OCI-LY3 (cell line): ENCODE measurements at regions not wholly inside any gene's neighbourhood (a gene's known extent, or its start where the extent isn't known, plus 50 kb on each side); places are given as distances from the start of the nearest gene placed in this dataset.

Source experiments
- H2AFZ ChIP-seq: fragments of 200-600, 300-600 bp; shearing (Covaris generic); 2 replicates; pipeline ENCODE4 v1.6.0; 2014; ENCODE audit warnings: antibody characterized with exemption, low read depth, low read length
- H3K27ac ChIP-seq: fragments of 200-600, 300-600 bp; sonication (generic); 2 replicates; pipeline ENCODE4 v1.5.1; 2014; ENCODE audit warnings: mild to moderate bottlenecking, low read length, moderate library complexity, mixed read lengths
- H3K27me3 ChIP-seq: fragments of 200-600, 300-600 bp; sonication (generic); 2 replicates; pipeline ENCODE4 v1.6.1; 2014; ENCODE audit warnings: low read depth, low read length, mixed read lengths
- H3K36me3 ChIP-seq: fragments of 200-600, 300-600 bp; sonication (generic); replicated peaks from 2 replicates; pipeline ENCODE3; 2014; ENCODE audit warnings: low read depth, low read length, mixed read lengths
- H3K4me1 ChIP-seq: fragments of 300-600, 200-600 bp; sonication (generic); 2 replicates; pipeline ENCODE4 v1.6.1; 2014; ENCODE audit warnings: low read length, mixed read lengths
- H3K4me2 ChIP-seq: fragments of 200-600, 300-600 bp; sonication (generic); 2 replicates; pipeline ENCODE4 v1.6.1; 2014; ENCODE audit warnings: low read length, mixed read lengths
- H3K4me3 ChIP-seq: fragments of 300-600, 200-600 bp; sonication (generic); 2 replicates; pipeline ENCODE4 v1.5.1; 2014; ENCODE audit warnings: antibody characterized with exemption, mild to moderate bottlenecking, low read length, moderate library complexity
- H3K79me2 ChIP-seq: fragments of 300-600, 200-600 bp; shearing (Covaris generic); 2 replicates; pipeline ENCODE4 v1.6.1; 2014; ENCODE audit warnings: mild to moderate bottlenecking, low read length, mixed read lengths
- H3K9ac ChIP-seq: fragments of 300-600, 200-600 bp; shearing (Covaris generic); 2 replicates; pipeline ENCODE4 v1.6.0; 2014; ENCODE audit warnings: mild to moderate bottlenecking, low read length, moderate library complexity
- H3K9me3 ChIP-seq: fragments of 200-600, 300-600 bp; shearing (Covaris generic); 2 replicates; pipeline ENCODE4 v1.6.1; 2014; ENCODE audit warnings: low read length, mixed read lengths; ENCODE audit not compliant: insufficient read depth
- H4K20me1 ChIP-seq: fragments of 200-600, 300-600 bp; sonication (generic); 2 replicates; pipeline ENCODE4 v1.6.1; 2016; ENCODE audit warnings: low read length, mixed read lengths; ENCODE audit not compliant: insufficient read depth
- EZH2phosphoT487 ChIP-seq: fragments of 200-600 bp; shearing (Covaris generic); IDR thresholded peaks from 2 replicates; pipeline ENCODE4 v1.6.1; 2018; ENCODE audit warnings: antibody characterized with exemption, mixed run types, low read depth
- TF ChIP-seq, protein P1 (sequence below): fragments of 200-600, 300-600 bp; sonication (generic); IDR thresholded peaks from 2 replicates; pipeline ENCODE4 v1.5.1; 2014; ENCODE audit warnings: antibody characterized with exemption, low read length, low read depth

- H4K20me1 ChIP-seq = no peaks in the 10 kb centered on the region
- H3K4me3 ChIP-seq = no peak overlapping the region
- H3K79me2 ChIP-seq = no peaks in the 10 kb centered on the region
- no peaks in the 10 kb centered on the region for H3K9me3 ChIP-seq
- no peak overlapping the region for H3K4me2 ChIP-seq
- H2AFZ ChIP-seq = no peak overlapping the region
- no peaks in the 10 kb centered on the region for H3K27me3 ChIP-seq
- H3K4me1 ChIP-seq = no peaks in the 10 kb centered on the region
- no peak overlapping the region for H3K9ac ChIP-seq
- no peak overlapping the region for H3K27ac ChIP-seq
- TF ChIP-seq, protein P1, sequence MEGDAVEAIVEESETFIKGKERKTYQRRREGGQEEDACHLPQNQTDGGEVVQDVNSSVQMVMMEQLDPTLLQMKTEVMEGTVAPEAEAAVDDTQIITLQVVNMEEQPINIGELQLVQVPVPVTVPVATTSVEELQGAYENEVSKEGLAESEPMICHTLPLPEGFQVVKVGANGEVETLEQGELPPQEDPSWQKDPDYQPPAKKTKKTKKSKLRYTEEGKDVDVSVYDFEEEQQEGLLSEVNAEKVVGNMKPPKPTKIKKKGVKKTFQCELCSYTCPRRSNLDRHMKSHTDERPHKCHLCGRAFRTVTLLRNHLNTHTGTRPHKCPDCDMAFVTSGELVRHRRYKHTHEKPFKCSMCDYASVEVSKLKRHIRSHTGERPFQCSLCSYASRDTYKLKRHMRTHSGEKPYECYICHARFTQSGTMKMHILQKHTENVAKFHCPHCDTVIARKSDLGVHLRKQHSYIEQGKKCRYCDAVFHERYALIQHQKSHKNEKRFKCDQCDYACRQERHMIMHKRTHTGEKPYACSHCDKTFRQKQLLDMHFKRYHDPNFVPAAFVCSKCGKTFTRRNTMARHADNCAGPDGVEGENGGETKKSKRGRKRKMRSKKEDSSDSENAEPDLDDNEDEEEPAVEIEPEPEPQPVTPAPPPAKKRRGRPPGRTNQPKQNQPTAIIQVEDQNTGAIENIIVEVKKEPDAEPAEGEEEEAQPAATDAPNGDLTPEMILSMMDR = no peak
- TF ChIP-seq EZH2phosphoT487 = no peak
- H3K36me3 ChIP-seq = no peaks in the 10 kb centered on the region
These were observed 179.3 kb downstream of the ZC3H11B start for GRCh38 chr1:219433496-219434131.

GRCh38 chr1:219433001-219433400, 179.9 kb downstream of the ZC3H11B start:
- H3K9me3 ChIP-seq = no peaks in the 10 kb centered on the region
- no peaks in the 10 kb centered on the region for H3K4me1 ChIP-seq
- no peaks in the 10 kb centered on the region for H4K20me1 ChIP-seq
- H3K27ac ChIP-seq = no peak overlapping the region
- no peaks in the 10 kb centered on the region for H3K27me3 ChIP-seq
- no peak overlapping the region for H2AFZ ChIP-seq
- no peak overlapping the region for H3K4me2 ChIP-seq
- H3K9ac ChIP-seq = no peak overlapping the region
- no peak overlapping the region for H3K4me3 ChIP-seq
- no peak for TF ChIP-seq EZH2phosphoT487
- TF ChIP-seq, protein P1 = no peak
- H3K79me2 ChIP-seq = no peaks in the 10 kb centered on the region
- no peaks in the 10 kb centered on the region for H3K36me3 ChIP-seq

GRCh38 chr1:219432191-219432606, 180.7 kb downstream of the ZC3H11B start:
- H3K9ac ChIP-seq = no peak overlapping the region
- H3K4me3 ChIP-seq = no peak overlapping the region
- H4K20me1 ChIP-seq = no peaks in the 10 kb centered on the region
- no peaks in the 10 kb centered on the region for H3K79me2 ChIP-seq
- no peaks in the 10 kb centered on the region for H3K9me3 ChIP-seq
- H2AFZ ChIP-seq = no peak overlapping the region
- H3K4me2 ChIP-seq = no peak overlapping the region
- no peaks in the 10 kb centered on the region for H3K36me3 ChIP-seq
- H3K27ac ChIP-seq = no peak overlapping the region
- H3K4me1 ChIP-seq = no peaks in the 10 kb centered on the region
- TF ChIP-seq, protein P1 = no peak
- no peak for TF ChIP-seq EZH2phosphoT487
- H3K27me3 ChIP-seq = no peaks in the 10 kb centered on the region

GRCh38 chr1:219430419-219430818, 182.5 kb downstream of the ZC3H11B start:
- no peak overlapping the region for H3K4me2 ChIP-seq
- H3K4me1 ChIP-seq = no peaks in the 10 kb centered on the region
- no peak overlapping the region for H3K4me3 ChIP-seq
- no peak overlapping the region for H3K27ac ChIP-seq
- H2AFZ ChIP-seq = no peak overlapping the region
- H3K9ac ChIP-seq = no peak overlapping the region
- H3K9me3 ChIP-seq = no peaks in the 10 kb centered on the region
- H4K20me1 ChIP-seq = no peaks in the 10 kb centered on the region
- H3K27me3 ChIP-seq = no peaks in the 10 kb centered on the region
- no peaks in the 10 kb centered on the region for H3K36me3 ChIP-seq
- no peak for TF ChIP-seq EZH2phosphoT487
- TF ChIP-seq, protein P1 = no peak
- no peaks in the 10 kb centered on the region for H3K79me2 ChIP-seq
